Lung (tissue), 11 donors: ENCODE measurements at regions not wholly inside any gene's neighbourhood (a gene's known extent, or its start where the extent isn't known, plus 50 kb on each side); places are given as distances from the start of the nearest gene placed in this dataset.

Source experiments
- ATAC-seq: fragments of 200-7000 bp; cut with Tn5 transposase; one replicate; pipeline ENCODE4 v1.9.1; 2020; ENCODE audit warnings: moderate number of reproducible peaks; ENCODE audit not compliant: insufficient read depth, low FRiP score
- DNase-seq, 3 donors: peaks; one replicate each; pipeline ENCODE4 v3.0.0-alpha.2; 2013 to 2017
- H3K27ac ChIP-seq, 2 donors: one replicate each; pipeline ENCODE4 v1.5.1; 2013; ENCODE audit warnings: mild to moderate bottlenecking in 2 of 2, moderate library complexity in 2 of 2, control low read depth in 1 of 2, inconsistent platforms in 1 of 2, low read depth in 1 of 2, low read length in 1 of 2
- H3K27me3 ChIP-seq, 3 donors: one replicate each; pipeline ENCODE4 v1.5.1; 2013; ENCODE audit warnings: low read length in 2 of 3; ENCODE audit not compliant: control insufficient read depth in 3 of 3, insufficient read depth in 3 of 3
- H3K36me3 ChIP-seq, 4 donors: one replicate each; pipeline ENCODE4 v1.5.1; 2013; ENCODE audit warnings: low read length in 4 of 4, mild to moderate bottlenecking in 1 of 4, moderate library complexity in 1 of 4; ENCODE audit not compliant: control insufficient read depth in 4 of 4, insufficient read depth in 4 of 4
- H3K4me1 ChIP-seq, 5 donors: one replicate each; pipeline ENCODE4 v1.5.1; 2013; ENCODE audit warnings: low read length in 5 of 5, mild to moderate bottlenecking in 2 of 5, moderate library complexity in 1 of 5; ENCODE audit not compliant: control insufficient read depth in 5 of 5, insufficient read depth in 5 of 5
- H3K4me3 ChIP-seq: one replicate; pipeline ENCODE4 v1.5.1; 2013; ENCODE audit warnings: mild to moderate bottlenecking, control low read depth, moderate library complexity
- H3K9ac ChIP-seq, 2 donors: one replicate each; pipeline ENCODE4 v1.5.1; 2013; ENCODE audit warnings: low read length in 2 of 2, control low read depth in 1 of 2; ENCODE audit not compliant: insufficient read depth in 1 of 2
- H3K9me3 ChIP-seq, 4 donors: one replicate each; pipeline ENCODE4 v1.5.1; 2013; ENCODE audit warnings: low read length in 3 of 4, mild to moderate bottlenecking in 1 of 4, moderate library complexity in 1 of 4; ENCODE audit not compliant: control insufficient read depth in 4 of 4, insufficient read depth in 3 of 4
- WGBS, 2 donors: extraction: QIAGEN DNeasy Blood & Tissue Kit; methylation state at CpG; one replicate each; pipeline ENCODE4 v1.1.7; 2013; 5-methylcytosine and 5-hydroxymethylcytosine counted together
- TF ChIP-seq, protein P1 (sequence below): IDR thresholded peaks from 2 replicates; pipeline ENCODE4 v1.5.1; 2012; ENCODE audit warnings: mild to moderate bottlenecking; ENCODE audit errors: control extremely low read depth, extremely low read depth
- donor health status: control.
- donor health status: control.
- donor health status: Bipolar disorder and iron deficiency.
- donor health status: healthy.
- donor health status: DM: yes; HTN: yes; CAD: no.

GRCh38 chr2:195560209-195560895 is 96.7 kb upstream of the SLC39A10 start:
- H3K9ac ChIP-seq = no peak overlapping the region

GRCh38 chr2:195559431-195559914 is 97.6 kb upstream of the SLC39A10 start:
- peak; percentile 55 for ATAC-seq
- peak overlapping the region in 1 of 2 donors; percentile 2 for H3K27ac ChIP-seq
- no peaks in the 10 kb centered on the region for H3K27me3 ChIP-seq
- TF ChIP-seq, protein P1, sequence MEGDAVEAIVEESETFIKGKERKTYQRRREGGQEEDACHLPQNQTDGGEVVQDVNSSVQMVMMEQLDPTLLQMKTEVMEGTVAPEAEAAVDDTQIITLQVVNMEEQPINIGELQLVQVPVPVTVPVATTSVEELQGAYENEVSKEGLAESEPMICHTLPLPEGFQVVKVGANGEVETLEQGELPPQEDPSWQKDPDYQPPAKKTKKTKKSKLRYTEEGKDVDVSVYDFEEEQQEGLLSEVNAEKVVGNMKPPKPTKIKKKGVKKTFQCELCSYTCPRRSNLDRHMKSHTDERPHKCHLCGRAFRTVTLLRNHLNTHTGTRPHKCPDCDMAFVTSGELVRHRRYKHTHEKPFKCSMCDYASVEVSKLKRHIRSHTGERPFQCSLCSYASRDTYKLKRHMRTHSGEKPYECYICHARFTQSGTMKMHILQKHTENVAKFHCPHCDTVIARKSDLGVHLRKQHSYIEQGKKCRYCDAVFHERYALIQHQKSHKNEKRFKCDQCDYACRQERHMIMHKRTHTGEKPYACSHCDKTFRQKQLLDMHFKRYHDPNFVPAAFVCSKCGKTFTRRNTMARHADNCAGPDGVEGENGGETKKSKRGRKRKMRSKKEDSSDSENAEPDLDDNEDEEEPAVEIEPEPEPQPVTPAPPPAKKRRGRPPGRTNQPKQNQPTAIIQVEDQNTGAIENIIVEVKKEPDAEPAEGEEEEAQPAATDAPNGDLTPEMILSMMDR = no peak
- H3K4me3 ChIP-seq = no peak overlapping the region
- WGBS, 2 donors = 23 to 42% methylated on average over 5 of the region's 5 CpGs
- peak; percentile 89 to 96 (median 93) for DNase-seq
- H3K4me1 ChIP-seq = peaks cover 0 to 22% (median 8%) of the 10 kb centered on the region in 5 donors
- no peak overlapping the region for H3K9ac ChIP-seq
- peaks cover 0 to 2% (median 0%) of the 10 kb centered on the region in 4 donors for H3K9me3 ChIP-seq
- H3K36me3 ChIP-seq = no peaks in the 10 kb centered on the region

More at GRCh38 chr2:195560209-195560895, 96.7 kb upstream of the SLC39A10 start:
- no peak for ATAC-seq
- H3K27me3 ChIP-seq = no peaks in the 10 kb centered on the region
- H3K27ac ChIP-seq = no peak overlapping the region
- DNase-seq = peak in 2 of 3 donors; percentile 43 to 63
- H3K9me3 ChIP-seq = peaks cover 0 to 2% (median 0%) of the 10 kb centered on the region in 4 donors
- TF ChIP-seq, protein P1 = no peak
- WGBS, 2 donors = 70 to 71% methylated on average over 10 of the region's 10 CpGs
- H3K4me1 ChIP-seq = peaks cover 0 to 22% (median 8%) of the 10 kb centered on the region in 5 donors
- H3K36me3 ChIP-seq = no peaks in the 10 kb centered on the region
- H3K4me3 ChIP-seq = no peak overlapping the region

DNA sequence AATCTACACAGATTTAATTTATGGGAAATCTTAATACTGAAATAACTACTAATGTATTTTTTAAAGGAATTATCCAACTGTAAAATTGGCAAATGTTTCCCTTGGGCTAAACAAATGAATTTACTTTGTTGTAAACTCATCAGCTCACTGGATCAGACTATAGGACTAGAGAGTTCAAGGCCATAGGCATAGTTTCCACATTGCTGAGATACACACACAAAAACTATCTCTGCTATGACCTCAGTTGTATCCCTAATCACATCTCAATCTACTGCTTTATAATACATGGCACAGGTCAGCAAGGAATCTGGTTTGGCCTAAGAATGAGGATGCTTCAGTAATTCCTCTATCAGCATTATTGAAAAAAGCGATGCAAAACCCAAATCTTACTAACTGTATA is 101.1 kb upstream of the SLC39A10 start:
- no peak overlapping the region for H3K9ac ChIP-seq
- TF ChIP-seq, protein P1 = no peak
- WGBS, 2 donors = 98 to 100% methylated on average over 1 of the region's 1 CpG
- H3K27me3 ChIP-seq = no peaks in the 10 kb centered on the region
- H3K27ac ChIP-seq = no peak overlapping the region
- no peak overlapping the region for H3K4me3 ChIP-seq
- peaks cover 0 to 16% (median 8%) of the 10 kb centered on the region in 5 donors for H3K4me1 ChIP-seq
- H3K36me3 ChIP-seq = no peaks in the 10 kb centered on the region
- DNase-seq (no peak), ATAC-seq (no peak)
- H3K9me3 ChIP-seq = peaks cover 0 to 2% (median 0%) of the 10 kb centered on the region in 4 donors
